ENCODE measurements at regions not wholly inside any gene's neighbourhood (a gene's known extent, or its start where the extent isn't known, plus 50 kb on each side); places are given as distances from the start of the nearest gene placed in this dataset.

- DNase-seq: no peak
Observed at GRCh38 chr7:42345478-42346299, 108.7 kb upstream of the GLI3 start.

DNA sequence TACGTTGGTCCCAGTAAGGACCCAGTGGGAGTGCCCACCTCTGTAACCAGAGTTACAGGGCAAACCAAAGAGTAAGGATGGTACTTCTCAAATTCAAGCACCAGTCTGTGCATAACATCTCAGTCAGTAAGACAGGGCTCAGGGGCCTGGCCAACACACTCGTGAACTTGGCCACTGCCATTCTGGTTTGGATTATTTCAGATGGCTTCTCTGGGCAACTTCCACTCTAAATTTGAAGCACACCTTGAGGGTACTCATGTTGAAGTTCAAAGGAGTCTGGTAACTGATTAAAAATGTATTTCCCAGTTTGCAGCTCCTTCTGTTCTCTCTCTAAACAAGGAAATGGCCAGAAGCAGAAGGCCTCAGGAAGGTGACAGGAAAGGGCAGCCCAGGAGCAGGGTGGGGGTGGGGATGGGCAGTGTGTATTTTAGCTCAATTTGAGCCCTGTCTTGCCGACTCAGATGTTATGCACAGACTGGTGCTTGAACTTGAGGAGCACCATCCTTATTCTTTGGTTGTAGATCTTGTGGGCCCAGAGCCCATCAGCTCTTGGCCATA, 107.3 kb upstream of the GLI3 start:
- no peak for DNase-seq

DNA sequence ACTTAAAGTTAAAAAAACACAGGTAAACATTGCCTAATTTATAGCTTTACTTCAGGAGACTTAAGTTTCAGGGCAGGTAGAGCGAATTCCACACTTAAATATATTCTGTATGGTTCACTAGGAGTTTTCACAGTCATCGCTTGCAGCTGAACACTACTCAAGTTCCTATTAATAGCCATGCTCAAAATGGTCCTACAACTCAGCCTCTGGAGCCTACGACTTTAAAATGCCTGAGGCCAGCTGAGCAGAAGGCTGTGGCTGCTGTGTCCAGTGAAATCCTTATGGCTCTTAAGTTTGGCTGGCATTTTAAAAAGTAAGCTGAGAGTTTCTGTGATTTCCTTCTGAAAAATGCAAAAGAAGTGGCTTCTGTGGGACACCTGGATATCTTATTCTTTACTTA, 105.4 kb upstream of the GLI3 start:
- DNase-seq: no peak

GRCh38 chr7:42340436-42340835, 103.4 kb upstream of the GLI3 start:
- DNase-seq: no peak

GRCh38 chr7:42338916-42339540, 102.0 kb upstream of the GLI3 start:
- DNase-seq: no peak

DNA sequence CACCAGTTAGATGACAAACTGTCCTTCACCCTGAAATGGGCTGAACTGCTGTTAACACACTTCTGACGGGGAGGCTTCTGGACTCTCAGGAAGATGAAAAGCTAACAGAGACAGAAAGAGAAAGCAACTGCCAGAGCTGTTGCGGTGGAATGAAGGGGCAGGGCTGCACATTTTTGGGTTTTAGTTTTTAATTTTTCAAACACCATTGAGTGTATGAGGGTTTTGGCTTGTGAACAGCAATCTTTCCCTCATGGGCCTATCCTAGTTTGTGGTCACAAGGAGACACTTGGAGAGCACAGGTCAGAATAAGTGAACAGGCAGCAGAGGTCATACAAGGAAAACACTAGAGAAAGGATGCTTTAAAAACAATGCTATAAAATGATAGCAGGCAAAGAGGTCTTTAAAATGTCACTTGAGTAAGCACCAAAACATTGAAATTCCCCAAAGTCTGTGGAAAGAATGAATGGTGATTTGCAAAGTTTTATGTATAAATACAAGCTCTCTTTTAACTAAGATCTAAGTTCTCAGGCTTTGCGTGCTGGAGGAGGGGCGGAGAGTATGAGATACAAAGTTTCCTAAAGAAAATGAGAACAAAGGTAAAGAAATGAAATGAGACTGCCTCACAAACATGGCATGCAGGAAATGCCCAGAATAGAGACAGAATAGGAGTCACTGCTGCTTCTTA, 101.4 kb upstream of the GLI3 start:
- DNase-seq: no peak

DNA sequence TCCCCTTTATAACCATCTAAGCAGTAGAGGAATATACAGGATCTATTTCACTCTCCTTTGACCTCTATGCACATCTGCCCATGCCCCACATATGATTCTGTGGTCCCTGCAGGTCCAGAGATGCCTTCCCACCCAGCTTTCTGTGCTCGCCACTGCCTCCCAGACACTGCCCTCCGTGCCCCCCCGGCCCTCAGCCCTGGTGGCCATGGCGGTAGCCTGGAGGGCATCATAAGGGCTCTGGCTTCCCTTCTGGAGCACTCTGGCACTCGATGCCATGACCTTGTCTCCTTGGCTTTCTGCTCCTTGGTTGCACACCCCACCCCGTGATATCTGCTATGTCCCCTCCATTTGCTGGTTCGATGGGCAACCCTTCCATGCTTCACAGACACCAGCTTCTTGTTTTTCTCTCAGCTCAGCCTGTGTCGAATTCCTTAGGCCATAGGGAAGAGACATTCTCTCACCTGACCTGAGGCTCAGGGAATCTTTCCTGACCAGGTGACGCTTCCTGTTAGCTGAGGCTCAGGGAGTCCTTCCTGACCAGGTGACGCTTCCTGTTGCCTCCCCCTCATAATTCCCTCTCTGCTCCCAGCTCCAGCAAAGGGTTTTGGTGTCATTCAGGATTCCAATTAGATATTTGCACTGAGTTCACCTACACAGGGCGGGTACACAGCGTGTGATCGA, 100.4 kb upstream of the GLI3 start:
- no peak for DNase-seq

DNA sequence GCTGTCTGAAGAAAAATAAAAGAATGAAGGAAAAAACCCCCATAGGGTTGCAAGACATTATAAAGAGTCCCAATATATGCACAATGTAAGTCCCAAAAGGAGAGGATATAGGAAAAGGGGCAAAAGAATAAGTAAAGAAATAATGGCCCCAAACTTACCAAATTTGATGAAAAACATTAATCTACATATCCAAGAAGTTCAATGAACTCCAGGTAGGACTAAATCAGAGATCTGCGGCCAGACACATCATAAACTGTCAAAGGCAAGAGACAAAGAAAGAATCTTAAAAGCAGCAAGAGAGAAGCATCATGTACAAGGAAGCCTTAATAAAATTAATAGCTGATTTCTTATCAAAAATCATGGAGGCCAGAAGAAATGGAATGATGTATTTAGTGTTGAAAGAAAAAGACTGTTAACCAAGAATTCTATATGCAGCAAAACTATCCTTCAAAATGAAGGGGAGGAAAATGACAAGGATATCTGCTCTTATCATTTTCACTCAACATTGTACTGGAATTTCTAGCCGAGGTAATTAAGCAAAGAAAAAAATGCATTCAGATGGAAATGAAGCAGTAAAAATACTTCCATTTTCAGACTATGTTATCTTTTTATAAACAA, 95.7 kb upstream of the GLI3 start:
- DNase-seq: no peak

DNA sequence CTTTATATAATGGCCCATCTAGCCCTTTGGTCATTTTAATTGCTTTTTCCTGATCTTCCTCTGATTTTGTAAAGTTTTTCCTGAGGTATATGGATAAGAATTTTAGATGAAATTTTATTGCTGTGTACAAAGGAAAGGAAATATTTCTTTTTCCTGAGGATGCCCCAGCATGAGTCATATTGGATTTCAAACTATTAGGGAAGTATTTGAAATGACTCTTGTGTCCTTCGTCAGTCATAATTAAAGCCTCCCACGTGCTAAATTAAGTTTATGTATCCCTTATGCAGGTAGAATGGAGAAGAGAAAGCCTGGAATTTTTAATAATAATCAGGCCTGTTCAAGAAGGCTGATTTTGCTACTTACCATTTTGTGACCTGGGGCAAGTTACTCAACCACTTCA, 82.6 kb upstream of the GLI3 start:
- no peak for DNase-seq

GRCh38 chr7:42315631-42316030, 78.6 kb upstream of the GLI3 start:
- no peak for DNase-seq

DNA sequence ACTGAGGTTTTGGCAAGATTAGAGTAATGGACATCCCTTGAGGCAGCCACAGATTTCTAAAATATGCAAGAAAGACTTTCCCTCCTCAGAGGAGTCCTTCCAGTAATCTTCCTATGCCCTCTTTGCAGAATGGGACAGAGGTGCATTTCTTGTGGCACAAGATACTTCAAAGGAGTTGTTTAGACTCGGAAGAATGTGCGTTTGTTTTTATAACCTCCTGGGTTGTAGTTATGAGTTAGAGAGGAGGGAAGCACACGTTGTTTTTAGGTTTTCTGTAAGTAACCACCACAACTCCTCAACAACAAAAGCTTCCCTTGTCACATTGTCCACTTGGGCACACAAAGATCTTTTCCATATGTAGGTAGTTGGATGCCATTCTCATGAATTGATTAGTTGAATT, 78.1 kb upstream of the GLI3 start:
- DNase-seq: no peak

DNA sequence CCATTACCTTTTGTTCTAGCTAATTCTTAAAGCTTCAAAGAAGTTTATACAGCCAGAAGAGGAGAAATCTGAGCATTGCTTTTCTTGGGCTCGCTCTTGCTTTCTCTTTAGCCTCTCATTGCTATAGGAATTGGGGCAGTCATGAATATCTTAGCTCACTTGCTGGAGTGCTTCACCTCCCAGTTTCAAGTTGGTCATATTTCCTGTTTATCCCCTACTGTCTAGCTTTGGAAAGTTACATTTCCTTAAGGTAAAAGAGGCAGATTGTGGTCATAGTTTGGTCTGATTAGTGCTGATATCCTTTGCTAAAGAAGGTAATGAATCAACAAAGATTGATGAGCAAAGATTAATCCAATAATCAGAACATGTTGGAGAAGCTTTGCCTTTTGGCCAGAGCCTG, 77.7 kb upstream of the GLI3 start:
- DNase-seq: no peak

GRCh38 chr7:42311195-42311594, 74.2 kb upstream of the GLI3 start:
- DNase-seq: no peak

DNA sequence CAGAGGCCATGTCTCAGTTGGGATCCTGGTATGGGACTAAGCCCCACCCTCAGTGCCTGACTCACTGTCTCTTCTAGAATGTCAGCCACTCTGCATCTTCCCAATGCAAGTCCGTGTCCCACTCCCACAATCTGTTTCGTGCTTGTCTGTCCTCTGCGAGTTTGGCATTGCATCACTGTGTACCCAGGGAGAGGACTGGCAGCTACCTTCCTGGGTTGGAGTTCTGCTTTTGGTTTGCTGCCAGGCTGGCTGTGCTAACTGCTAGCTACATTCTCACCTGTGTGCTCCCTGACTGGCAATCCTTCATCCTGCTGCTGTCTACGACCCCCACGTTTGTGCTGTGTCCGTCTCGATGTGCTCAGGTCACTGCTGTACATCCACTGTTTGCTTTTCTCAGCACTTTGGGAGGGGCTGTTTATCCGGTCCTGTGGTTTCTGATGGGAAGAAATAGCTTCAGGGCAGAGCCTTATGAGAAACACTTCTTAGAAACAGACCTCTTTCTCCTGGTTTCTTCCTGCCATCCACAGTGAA, 56.0 kb upstream of the GLI3 start:
- no peak for DNase-seq

- no peak for DNase-seq
Observed at GRCh38 chr7:42289473-42289872, 52.5 kb upstream of the GLI3 start.
